T-cell (primary cell): ENCODE measurements at regions not wholly inside any gene's neighbourhood (a gene's known extent, or its start where the extent isn't known, plus 50 kb on each side); places are given as distances from the start of the nearest gene placed in this dataset.
"Not testable (repeated sequence)": the region's sequence is repeated elsewhere in the genome, so short reads cannot be mapped to it uniquely, and the experiment has no call there.

Source experiments
- ATAC-seq, 4 experiments: fragments of 200-7000 bp in 3 of 4; fragments of 150-1000 bp in 1 of 4; cut with Tn5 transposase; replicated peaks in 1 of 4; 1 replicate in 3 of 4; 2 replicates in 1 of 4; pipeline ENCODE4 v1.10.0; 2021; ENCODE audit warnings: moderate library complexity in 3 of 4, mild to moderate bottlenecking in 2 of 4, moderate number of reproducible peaks in 1 of 4
- CTCF ChIA-PET, 2 donors: fragments of 300-600 bp; sonication (Branson Sonifier 250); formaldehyde crosslinking; loops; one replicate each; lab custom pipeline; 2022; ENCODE audit warnings: antibody characterized with exemption in 2 of 2; lab: Charles Lee
- POLR2A ChIA-PET, 2 donors: fragments of 300-600 bp; sonication (Branson Sonifier 250); formaldehyde crosslinking; loops; one replicate each; lab custom pipeline; 2022; ENCODE audit warnings: antibody characterized with exemption in 2 of 2; lab: Charles Lee
- DNase-seq, 35 experiments: peaks; one replicate each; pipeline versions ENCODE4 v3.0.0 to v3.0.0-alpha.2; 2013 to 2023
- H3K27ac ChIP-seq: one replicate; pipeline ENCODE4 v1.5.1; 2013; ENCODE audit warnings: low read length
- H3K27me3 ChIP-seq, 2 experiments: replicated peaks in 1 of 2; 1 replicate in 1 of 2; 2 replicates in 1 of 2; pipeline versions ENCODE4 v1.6.1 to v1.7.0; 2013; ENCODE audit warnings: low read length in 1 of 2, mixed read lengths in 1 of 2; ENCODE audit not compliant: control insufficient read depth in 2 of 2, insufficient read depth in 2 of 2; ENCODE audit errors: extremely low read depth in 1 of 2
- H3K36me3 ChIP-seq, 2 donors: 1 replicate in 1 of 2; 2 replicates in 1 of 2; pipeline versions ENCODE4 v1.6.1 to v1.7.0; 2013; ENCODE audit warnings: low read length in 1 of 2; ENCODE audit not compliant: control insufficient read depth in 2 of 2, insufficient read depth in 1 of 2; ENCODE audit errors: extremely low read depth in 1 of 2
- H3K4me1 ChIP-seq, 2 experiments: 1 replicate in 1 of 2; 2 replicates in 1 of 2; pipeline versions ENCODE4 v1.6.1 to v1.7.0; 2013; ENCODE audit warnings: low read length in 2 of 2, mixed read lengths in 1 of 2; ENCODE audit not compliant: insufficient read depth in 2 of 2, control insufficient read depth in 1 of 2; ENCODE audit errors: extremely low read depth in 1 of 2
- H3K4me3 ChIP-seq, 2 donors: 1 replicate in 1 of 2; 2 replicates in 1 of 2; pipeline versions ENCODE4 v1.5.1 to v1.7.0; 2013; ENCODE audit warnings: mild to moderate bottlenecking in 2 of 2, low read length in 1 of 2, moderate library complexity in 1 of 2; ENCODE audit not compliant: control insufficient read depth in 1 of 2; ENCODE audit errors: extremely low read depth in 1 of 2
- H3K9me3 ChIP-seq: 2 replicates; pipeline ENCODE4 v1.7.0; 2013
- H3K27ac Mint-ChIP-seq, 2 donors: one replicate each; pipeline ENCODE4 v1.8.0; 2020 to 2021; ENCODE audit warnings: mild to moderate bottlenecking in 2 of 2, mixed read lengths in 2 of 2
- H3K27me3 Mint-ChIP-seq, 2 donors: one replicate each; pipeline ENCODE4 v1.8.0; 2021 to 2022; ENCODE audit warnings: mixed read lengths in 2 of 2
- H3K36me3 Mint-ChIP-seq: one replicate; pipeline ENCODE4 v1.8.0; 2021; ENCODE audit warnings: mixed read lengths
- H3K4me1 Mint-ChIP-seq, 3 donors: one replicate each; pipeline ENCODE4 v1.8.0; 2020 to 2022; ENCODE audit warnings: mixed read lengths in 3 of 3, mild to moderate bottlenecking in 1 of 3
- H3K4me3 Mint-ChIP-seq, 3 donors: one replicate each; pipeline ENCODE4 v1.8.0; 2020 to 2022; ENCODE audit warnings: mild to moderate bottlenecking in 3 of 3, mixed read lengths in 3 of 3, moderate library complexity in 3 of 3
- H3K9me3 Mint-ChIP-seq, 3 donors: one replicate each; pipeline ENCODE4 v1.8.0; 2020 to 2022; ENCODE audit warnings: mixed read lengths in 3 of 3
- WGBS: methylation state at CpG from one replicate; pipeline ENCODE4 v1.1.5; 2013; ENCODE audit warnings: missing lambda C conversion rate; ENCODE audit not compliant: insufficient coverage; 5-methylcytosine and 5-hydroxymethylcytosine counted together

DNA sequence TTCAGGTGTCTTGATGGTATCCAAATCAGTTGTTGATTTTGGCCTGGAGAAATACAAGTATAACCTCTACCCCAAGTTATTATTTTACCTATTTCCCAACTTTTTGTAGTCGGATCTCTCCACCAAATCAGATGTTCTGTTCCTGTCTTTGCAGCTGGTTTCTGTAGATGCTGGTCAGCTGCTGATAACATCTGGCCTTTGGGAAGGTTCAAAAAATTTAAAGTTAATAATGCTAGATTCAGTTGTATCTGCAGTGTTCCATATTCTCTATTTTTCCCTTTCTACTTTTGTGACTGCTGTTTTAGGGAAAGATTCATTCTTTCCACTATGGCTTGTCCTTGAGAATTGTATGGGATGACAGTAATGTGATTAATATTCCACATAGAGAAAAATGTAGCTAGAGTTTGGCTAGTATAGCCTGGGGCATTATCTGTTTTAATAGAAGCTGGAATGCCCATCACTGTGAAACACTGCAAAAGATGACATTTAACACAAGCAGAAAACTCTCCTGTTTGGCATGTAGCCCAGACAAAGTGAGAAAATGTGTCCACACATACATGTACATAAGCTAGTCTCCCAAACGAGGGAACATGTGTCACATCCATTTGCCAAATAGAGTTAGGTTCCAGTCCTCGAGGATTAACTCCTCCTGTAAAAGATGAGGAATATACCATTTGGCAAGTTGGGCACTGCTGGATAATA, 99.2 kb downstream of the ZNF100 start:
- H3K9me3 Mint-ChIP-seq, result peaks cover 0 to 14% (median 7%) of the 10 kb centered on the region in 3 donors
- H3K27ac ChIP-seq, H3K36me3 ChIP-seq, H3K9me3 ChIP-seq, ATAC-seq, H3K4me3 ChIP-seq, DNase-seq, H3K27ac Mint-ChIP-seq, H3K4me1 Mint-ChIP-seq, H3K4me1 ChIP-seq, H3K27me3 Mint-ChIP-seq, H3K4me3 Mint-ChIP-seq, CTCF ChIA-PET, H3K36me3 Mint-ChIP-seq, POLR2A ChIA-PET, H3K27me3 ChIP-seq: not testable (repeated sequence)
- no CpG with 5 or more reads among the region's 3 CpGs for WGBS

DNA sequence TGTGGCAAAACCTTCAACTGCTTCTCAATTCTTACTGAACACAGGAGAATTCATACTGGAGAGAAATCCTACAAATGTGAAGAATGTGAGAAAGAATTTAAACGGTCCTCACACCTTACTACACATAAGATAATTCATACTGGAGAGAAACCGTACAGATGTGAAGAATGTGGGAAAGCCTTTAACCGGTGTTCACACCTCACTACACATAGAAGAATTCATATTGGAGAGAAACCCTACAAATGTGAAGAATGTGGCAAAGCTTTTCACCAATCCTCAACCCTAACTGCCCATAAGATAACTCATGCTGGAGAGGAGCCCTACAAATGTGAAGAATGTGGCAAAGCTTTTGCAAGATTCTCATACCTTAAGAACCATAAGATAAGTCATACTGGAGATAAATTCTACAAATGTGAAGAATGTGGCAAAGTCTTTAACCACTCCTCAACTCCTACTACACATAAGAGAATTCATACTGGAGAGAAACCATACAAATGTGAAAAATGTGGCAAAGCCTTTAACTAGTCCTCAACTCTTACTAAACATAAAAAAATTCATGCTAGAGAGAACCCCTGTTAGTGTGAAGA, 111.7 kb downstream of the ZNF100 start:
- Histone ChIP-seq H3K27ac (no peak overlapping the region), H3K4me3 (no peak overlapping the region), H3K27me3 (no peaks in the 10 kb centered on the region), H3K36me3 (no peaks in the 10 kb centered on the region), H3K4me1 (no peaks in the 10 kb centered on the region), H3K9me3 (peaks cover 3% of the 10 kb centered on the region)
- ChIA-PET POLR2A (no interaction called here), CTCF (no interaction called here)
- WGBS, result no CpG with 5 or more reads among the region's 3 CpGs
- no peak for ATAC-seq
- H3K27ac Mint-ChIP-seq, result no peak overlapping the region
- peaks cover 6% of the 10 kb centered on the region for H3K36me3 Mint-ChIP-seq
- H3K9me3 Mint-ChIP-seq, result peaks cover 12 to 29% (median 23%) of the 10 kb centered on the region in 3 donors
- no peaks in the 10 kb centered on the region for H3K27me3 Mint-ChIP-seq
- DNase-seq, result no peak
- H3K4me3 Mint-ChIP-seq, result no peak overlapping the region
- H3K4me1 Mint-ChIP-seq, result no peaks in the 10 kb centered on the region

DNA sequence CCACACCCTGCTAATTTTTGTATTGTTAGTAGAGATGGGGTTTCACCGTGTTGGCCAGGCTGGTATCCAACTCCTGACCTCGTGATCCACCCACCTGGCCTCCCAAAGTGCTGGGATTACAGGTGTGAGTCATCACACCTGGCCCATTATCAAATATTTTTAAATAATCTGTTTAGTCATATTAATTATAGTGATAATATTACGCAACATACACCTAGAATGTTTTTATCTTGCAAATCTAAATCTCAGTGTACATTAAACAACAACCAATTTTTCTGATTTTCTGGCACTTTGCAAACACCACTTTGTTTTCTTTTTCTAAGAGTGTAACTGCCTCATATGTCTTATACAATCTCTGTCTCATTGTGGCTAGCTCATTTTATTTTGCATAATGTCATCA, 115.9 kb downstream of the ZNF100 start:
- H3K36me3 ChIP-seq, H3K4me3 Mint-ChIP-seq, H3K27ac ChIP-seq, H3K9me3 ChIP-seq, DNase-seq, POLR2A ChIA-PET, H3K4me1 Mint-ChIP-seq, H3K27me3 ChIP-seq, H3K36me3 Mint-ChIP-seq, CTCF ChIA-PET, H3K27ac Mint-ChIP-seq, H3K4me3 ChIP-seq, ATAC-seq, H3K4me1 ChIP-seq, H3K27me3 Mint-ChIP-seq: not testable (repeated sequence)
- peaks cover 25 to 47% (median 35%) of the 10 kb centered on the region in 3 donors for H3K9me3 Mint-ChIP-seq
- no CpG with 5 or more reads among the region's 3 CpGs for WGBS

- Histone ChIP-seq H3K27me3 (no peaks in the 10 kb centered on the region), H3K27ac (no peak overlapping the region), H3K36me3 (no peaks in the 10 kb centered on the region), H3K4me3 (no peak overlapping the region), H3K4me1 (no peaks in the 10 kb centered on the region), H3K9me3 (no peaks in the 10 kb centered on the region)
- Mint-ChIP-seq H3K27me3 (no peaks in the 10 kb centered on the region), H3K4me1 (peaks cover 0 to 1% (median 0%) of the 10 kb centered on the region in 3 donors), H3K4me3 (no peak overlapping the region), H3K27ac (no peak overlapping the region), H3K9me3 (peaks cover 0 to 20% (median 7%) of the 10 kb centered on the region in 3 donors), H3K36me3 (no peaks in the 10 kb centered on the region)
- DNase-seq (no peak), ATAC-seq (no peak)
- ChIA-PET POLR2A (no interaction called here), CTCF (no interaction called here)
- WGBS, result 77% methylated on average over 1 of the region's 1 CpG
Observed at GRCh38 chr19:21638776-21639175, 128.6 kb downstream of the ZNF100 start.

DNA sequence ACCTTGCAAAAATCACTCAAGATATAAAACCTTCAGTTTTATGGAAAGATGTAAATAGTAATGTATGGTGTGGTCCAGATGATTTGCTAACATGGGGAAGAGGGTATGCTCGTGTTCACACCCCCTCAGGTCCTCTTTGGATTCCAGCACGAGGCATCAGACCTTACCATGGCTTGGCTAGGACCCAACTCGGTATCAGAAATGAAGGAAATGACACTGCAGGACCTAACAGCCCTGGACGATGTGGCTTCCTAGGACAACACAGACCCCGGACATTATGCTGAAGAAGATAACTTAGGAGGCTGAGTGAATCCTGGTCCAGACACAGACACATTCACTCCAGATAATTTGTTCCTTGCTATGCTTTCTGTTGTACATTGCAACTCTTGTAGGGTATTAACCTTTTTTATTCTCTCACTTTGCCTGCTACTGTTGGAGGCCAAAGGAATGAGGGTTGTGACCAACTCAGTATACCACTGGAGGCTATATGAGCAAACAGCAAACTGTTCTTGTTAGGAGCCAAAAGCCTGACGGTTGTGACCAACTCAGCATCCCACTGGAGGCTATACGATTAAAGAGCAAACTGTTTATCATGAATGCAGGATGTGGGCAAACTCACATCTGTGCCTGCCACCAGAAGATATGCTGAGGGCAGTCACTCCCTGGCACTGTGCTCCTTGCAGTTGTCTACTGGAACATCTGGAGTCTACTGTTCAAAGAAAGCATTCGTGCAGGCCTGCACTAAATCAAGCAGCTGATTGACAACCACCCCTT, 121.7 kb downstream of the ZNF429 start:
- H3K9me3 Mint-ChIP-seq, result peaks cover 3 to 7% (median 3%) of the 10 kb centered on the region in 3 donors
- peaks cover 0 to 6% (median 0%) of the 10 kb centered on the region in 3 donors for H3K4me1 Mint-ChIP-seq
- H3K4me3 Mint-ChIP-seq, result no peak overlapping the region
- Histone ChIP-seq H3K4me1 (peaks cover 0 to 5% of the 10 kb centered on the region in 2 experiments), H3K27me3 (no peaks in the 10 kb centered on the region), H3K9me3 (no peaks in the 10 kb centered on the region), H3K27ac (no peak overlapping the region), H3K4me3 (no peak overlapping the region), H3K36me3 (no peaks in the 10 kb centered on the region)
- ChIA-PET CTCF (no interaction called here), POLR2A (no interaction called here)
- WGBS, result 62% methylated on average over 6 of the region's 8 CpGs
- H3K36me3 Mint-ChIP-seq, result no peaks in the 10 kb centered on the region
- ATAC-seq (peak in 1 of 4 experiments; percentile 17), DNase-seq (peak in 1 of 35 experiments; percentile 8)
- no peak overlapping the region for H3K27ac Mint-ChIP-seq
- no peaks in the 10 kb centered on the region for H3K27me3 Mint-ChIP-seq

- Mint-ChIP-seq H3K27ac (no peak overlapping the region), H3K4me3 (no peak overlapping the region), H3K4me1 (peaks cover 0 to 6% (median 0%) of the 10 kb centered on the region in 3 donors), H3K9me3 (peaks cover 3 to 7% (median 3%) of the 10 kb centered on the region in 3 donors), H3K36me3 (no peaks in the 10 kb centered on the region), H3K27me3 (no peaks in the 10 kb centered on the region)
- ChIA-PET CTCF (no interaction called here), POLR2A (no interaction called here)
- Histone ChIP-seq H3K4me1 (peaks cover 0 to 5% of the 10 kb centered on the region in 2 experiments), H3K4me3 (no peak overlapping the region), H3K9me3 (no peaks in the 10 kb centered on the region), H3K27ac (no peak overlapping the region), H3K36me3 (no peaks in the 10 kb centered on the region), H3K27me3 (no peaks in the 10 kb centered on the region)
- 0% methylated on average over 1 of the region's 1 CpG for whole genome bisulfite sequencing
- DNase-seq (no peak), ATAC-seq (no peak)
Observed at GRCh38 chr19:21626091-21626490, 120.7 kb downstream of the ZNF429 start.
